Sigmoid colon (tissue), 6 donors: ENCODE measurements at regions not wholly inside any gene's neighbourhood (a gene's known extent, or its start where the extent isn't known, plus 50 kb on each side); places are given as distances from the start of the nearest gene placed in this dataset.

Experiments used
- DNase-seq: peaks from one replicate; pipeline ENCODE4 v3.0.0-alpha.2; 2019
- H3K27ac ChIP-seq, 4 donors: fragments of 200-600 bp; sonication (generic); one replicate each; pipeline ENCODE4 v1.5.1; 2016 to 2019; ENCODE audit warnings: mild to moderate bottlenecking in 1 of 4
- H3K27me3 ChIP-seq, 3 donors: fragments of 200-600 bp; sonication (generic); one replicate each; pipeline ENCODE4 v1.5.1; 2019; ENCODE audit warnings: mild to moderate bottlenecking in 1 of 3
- H3K36me3 ChIP-seq, 4 donors: fragments of 200-600 bp; sonication (generic); one replicate each; pipeline ENCODE4 v1.5.1; 2016 to 2019
- H3K4me1 ChIP-seq, 4 donors: fragments of 200-600 bp; sonication (generic); one replicate each; pipeline ENCODE4 v1.5.1; 2017 to 2019
- H3K4me3 ChIP-seq, 4 donors: fragments of 200-600 bp; sonication (generic); one replicate each; pipeline ENCODE4 v1.5.1; 2017 to 2019; ENCODE audit warnings: mild to moderate bottlenecking in 2 of 4, moderate library complexity in 1 of 4
- H3K9me3 ChIP-seq, 4 donors: fragments of 200-600 bp in 3 of 4; sonication (generic) in 3 of 4; one replicate each; pipeline versions ENCODE4 v1.5.1 to v1.6.1; 2013 to 2019
- CTCF ChIP-seq, 4 experiments: fragments of 450-650 bp in 3 of 4; fragments of 200-600 bp in 1 of 4; IDR thresholded peaks; one replicate each; pipeline ENCODE4 v1.5.1; 2016 to 2019; ENCODE audit warnings: antibody characterized with exemption in 4 of 4, mild to moderate bottlenecking in 3 of 4, moderate library complexity in 2 of 4
- EP300 ChIP-seq, 4 donors: sonication (generic); formaldehyde crosslinking; IDR thresholded peaks; one replicate each; pipeline ENCODE4 v1.6.1; 2017; ENCODE audit warnings: antibody characterized with exemption in 4 of 4
- POLR2A ChIP-seq, 2 donors: fragments of 450-650 bp; IDR thresholded peaks; one replicate each; pipeline ENCODE4 v1.6.1; 2016; ENCODE audit warnings: antibody characterized with exemption in 2 of 2, mild to moderate bottlenecking in 2 of 2, moderate library complexity in 2 of 2
- POLR2AphosphoS5 ChIP-seq, 4 donors: sonication (generic); formaldehyde crosslinking; IDR thresholded peaks; one replicate each; pipeline ENCODE4 v1.6.1; 2017; ENCODE audit warnings: antibody characterized with exemption in 4 of 4
- WGBS, 2 donors: extraction: QIAGEN DNeasy Blood & Tissue Kit; methylation state at CpG; one replicate each; pipeline ENCODE4 v1.1.7; 2013; 5-methylcytosine and 5-hydroxymethylcytosine counted together
- intact Hi-C: fragments of 100-400 bp; cut with DNase I; formaldehyde crosslinking; loops from one replicate; pipeline ENCODE4 v1.15.1; 2023
- donor health status: healthy with polysubstance abuse.
- donor health status: healthy.

- WGBS, 2 donors: 89 to 94% methylated on average over 2 of the region's 2 CpGs
- no peak for TF ChIP-seq POLR2AphosphoS5 (IDR thresholded peaks at IDR 0.05)
- no peak for TF ChIP-seq EP300 (IDR thresholded peaks at IDR 0.05)
- TF ChIP-seq POLR2A (IDR thresholded peaks at IDR 0.05): no peak
- TF ChIP-seq CTCF (IDR thresholded peaks at IDR 0.05): no peak
- Histone ChIP-seq H3K27me3 (no peaks in the 10 kb centered on the region), H3K4me1 (no peaks in the 10 kb centered on the region), H3K9me3 (no peaks in the 10 kb centered on the region), H3K27ac (no peak overlapping the region), H3K36me3 (no peaks in the 10 kb centered on the region), H3K4me3 (no peak overlapping the region)
- intact Hi-C loops: no loop called here
- DNase-seq: no peak
Observed at GRCh38 chr9:85248514-85249312, 493.0 kb downstream of the AGTPBP1 start.

- Histone ChIP-seq H3K4me3 (no peak overlapping the region), H3K36me3 (no peaks in the 10 kb centered on the region), H3K27me3 (no peaks in the 10 kb centered on the region), H3K9me3 (no peaks in the 10 kb centered on the region), H3K27ac (no peak overlapping the region), H3K4me1 (no peaks in the 10 kb centered on the region)
- 77 to 78% methylated on average over 7 of the region's 7 CpGs for WGBS, 2 donors
- no peak for DNase-seq
- no peak for TF ChIP-seq POLR2AphosphoS5 (IDR thresholded peaks at IDR 0.05)
- TF ChIP-seq CTCF (IDR thresholded peaks at IDR 0.05): no peak
- no peak for TF ChIP-seq POLR2A (IDR thresholded peaks at IDR 0.05)
- no peak for TF ChIP-seq EP300 (IDR thresholded peaks at IDR 0.05)
- intact Hi-C loops: no loop called here
Observed at GRCh38 chr9:85246541-85246940, 495.2 kb downstream of the AGTPBP1 start.

- WGBS, 2 donors: 59 to 77% methylated on average over 5 of the region's 5 CpGs
Observed at GRCh38 chr9:85244856-85245255, 496.9 kb downstream of the AGTPBP1 start.

GRCh38 chr9:85243977-85244376 lies 497.8 kb downstream of the AGTPBP1 start:
- Histone ChIP-seq H3K36me3 (no peaks in the 10 kb centered on the region), H3K9me3 (peaks cover 0 to 5% (median 0%) of the 10 kb centered on the region in 4 donors), H3K27ac (no peak overlapping the region), H3K4me1 (no peaks in the 10 kb centered on the region), H3K27me3 (no peaks in the 10 kb centered on the region), H3K4me3 (no peak overlapping the region)
- TF ChIP-seq POLR2A (IDR thresholded peaks at IDR 0.05) (no peak), CTCF (IDR thresholded peaks at IDR 0.05) (no peak), EP300 (IDR thresholded peaks at IDR 0.05) (no peak), POLR2AphosphoS5 (IDR thresholded peaks at IDR 0.05) (no peak)
- no peak for DNase-seq
- WGBS, 2 donors: 80 to 88% methylated on average over 3 of the region's 3 CpGs
- intact Hi-C loops: no loop called here

More at GRCh38 chr9:85244856-85245255, 496.9 kb downstream of the AGTPBP1 start:
- Histone ChIP-seq H3K9me3 (peaks cover 0 to 3% (median 0%) of the 10 kb centered on the region in 4 donors), H3K27ac (no peak overlapping the region), H3K27me3 (no peaks in the 10 kb centered on the region), H3K4me1 (no peaks in the 10 kb centered on the region), H3K4me3 (no peak overlapping the region), H3K36me3 (no peaks in the 10 kb centered on the region)
- intact Hi-C loops: no loop called here
- no peak for TF ChIP-seq POLR2AphosphoS5 (IDR thresholded peaks at IDR 0.05)
- TF ChIP-seq EP300 (IDR thresholded peaks at IDR 0.05): no peak
- TF ChIP-seq POLR2A (IDR thresholded peaks at IDR 0.05): no peak
- no peak for TF ChIP-seq CTCF (IDR thresholded peaks at IDR 0.05)
- DNase-seq: no peak
